ENCODE measurements at regions not wholly inside any gene's neighbourhood (a gene's known extent, or its start where the extent isn't known, plus 50 kb on each side); places are given as distances from the start of the nearest gene placed in this dataset.
"Not testable (repeated sequence)": the region's sequence is repeated elsewhere in the genome, so short reads cannot be mapped to it uniquely, and the experiment has no call there.

DNA sequence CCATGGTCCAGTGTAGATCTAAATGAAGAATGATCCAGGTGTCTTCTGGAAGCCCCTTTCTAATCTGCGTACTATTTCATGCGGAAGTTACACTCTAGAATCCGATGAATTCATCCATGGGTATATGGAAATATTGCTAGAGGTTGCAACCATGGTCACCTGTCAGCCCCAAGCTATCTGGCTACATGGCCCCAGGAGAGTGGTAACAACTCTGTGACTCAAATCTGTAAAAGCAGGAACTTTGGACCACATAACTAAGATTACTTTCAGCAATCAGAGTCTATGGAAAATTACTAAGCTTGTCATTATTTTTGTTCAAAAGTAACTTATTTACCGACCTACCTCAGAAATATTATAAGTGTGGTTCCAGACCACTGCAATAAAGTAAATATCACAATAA is 150.6 kb upstream of the MED14 start:
- DNase-seq (ENCODE audit: low read depth in 4 of 4, low spot score in 1 of 4): no peak

DNA sequence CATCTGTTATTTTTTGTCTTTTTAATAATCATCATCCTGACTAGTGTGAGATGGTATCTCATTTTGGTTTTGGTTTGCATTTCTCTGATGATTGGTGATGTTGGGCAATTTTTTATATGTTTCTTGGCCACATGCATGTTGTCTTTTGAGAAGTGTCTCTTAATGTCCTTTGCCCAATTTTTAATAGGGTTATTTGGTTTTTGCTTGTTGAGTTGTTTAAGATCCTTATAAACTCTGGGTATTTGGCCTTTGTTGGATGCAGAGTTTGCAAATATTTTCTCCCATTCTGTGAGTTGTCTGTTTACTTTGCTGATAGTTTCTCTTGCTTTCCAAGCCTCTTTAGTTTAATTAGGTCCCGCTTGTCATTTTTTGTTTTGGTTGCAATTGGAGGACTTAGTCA is 152.1 kb upstream of the MED14 start:
- DNase-seq (ENCODE audit: low read depth in 4 of 4, low spot score in 1 of 4): no peak

DNA sequence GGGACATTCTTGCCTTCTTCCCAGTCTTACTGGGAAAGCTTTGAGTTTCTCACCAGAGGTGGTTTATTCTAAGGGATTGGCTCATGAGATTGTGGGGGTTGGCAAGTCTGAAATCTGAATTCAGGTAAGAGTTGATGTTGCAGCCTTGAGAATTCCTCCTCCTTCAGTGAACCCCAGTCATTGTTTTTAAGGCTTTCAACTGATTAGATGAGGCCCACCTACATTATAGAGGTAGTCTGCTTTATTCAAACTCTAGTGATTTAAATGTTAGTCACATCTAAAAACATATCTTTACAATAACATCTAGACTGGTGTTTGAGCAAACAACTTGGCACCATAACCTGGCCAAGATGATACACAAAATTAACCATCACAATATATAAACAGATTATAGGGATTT is 156.5 kb upstream of the MED14 start:
- no peak for DNase-seq (ENCODE audit: low read depth in 4 of 4, low spot score in 1 of 4)

DNA sequence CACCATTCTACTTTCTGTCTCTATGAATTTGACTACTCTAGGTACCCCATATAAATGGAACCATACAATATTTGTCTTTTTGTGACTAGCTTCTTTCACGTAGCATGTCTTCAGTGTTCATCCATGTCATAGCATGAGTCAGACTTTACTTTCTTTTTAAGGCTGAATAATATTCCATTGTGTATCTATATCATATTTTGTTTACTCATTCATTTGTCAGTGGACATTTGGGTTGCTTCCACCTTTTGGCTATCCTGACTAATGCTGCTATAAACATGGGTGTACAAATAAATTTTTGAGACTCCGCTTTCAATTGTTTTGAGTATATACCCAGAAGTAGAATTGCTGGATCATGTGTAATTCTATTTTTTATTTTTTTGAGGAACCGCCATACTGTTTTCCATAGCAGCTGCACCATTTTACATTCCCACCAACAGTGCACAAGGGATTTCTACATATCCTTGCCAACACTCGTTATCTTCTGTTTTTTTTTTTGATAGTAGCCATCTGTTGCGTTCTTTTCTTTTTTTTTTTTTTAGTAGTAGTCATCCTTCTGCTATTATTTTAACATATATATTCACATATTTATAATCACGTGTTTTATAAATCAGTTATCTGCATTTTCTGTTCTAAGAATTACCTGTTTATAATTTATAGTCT is 158.0 kb upstream of the MED14 start:
- DNase-seq (ENCODE audit: low read depth in 4 of 4, low spot score in 1 of 4): no peak

DNA sequence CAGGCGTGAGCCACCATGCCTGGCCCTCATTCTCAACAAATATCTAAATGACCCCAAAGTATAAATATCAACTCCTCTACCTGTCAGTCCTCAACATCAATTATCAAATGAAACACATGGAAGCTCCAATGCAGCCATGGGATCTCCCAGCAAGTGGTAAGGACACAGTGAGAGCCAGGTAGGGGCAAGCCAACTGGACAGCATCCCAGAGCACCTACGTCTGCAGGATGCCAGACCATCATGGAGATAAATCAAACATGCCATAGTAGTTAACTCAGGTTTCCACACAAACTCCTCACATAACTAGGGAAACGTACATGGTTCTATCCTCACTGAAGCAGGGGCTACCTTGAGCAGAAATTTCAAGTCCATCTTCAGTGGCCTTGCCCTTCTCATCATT is 159.9 kb upstream of the MED14 start:
- DNase-seq (ENCODE audit: low read depth in 4 of 4, low spot score in 1 of 4): no peak

DNA sequence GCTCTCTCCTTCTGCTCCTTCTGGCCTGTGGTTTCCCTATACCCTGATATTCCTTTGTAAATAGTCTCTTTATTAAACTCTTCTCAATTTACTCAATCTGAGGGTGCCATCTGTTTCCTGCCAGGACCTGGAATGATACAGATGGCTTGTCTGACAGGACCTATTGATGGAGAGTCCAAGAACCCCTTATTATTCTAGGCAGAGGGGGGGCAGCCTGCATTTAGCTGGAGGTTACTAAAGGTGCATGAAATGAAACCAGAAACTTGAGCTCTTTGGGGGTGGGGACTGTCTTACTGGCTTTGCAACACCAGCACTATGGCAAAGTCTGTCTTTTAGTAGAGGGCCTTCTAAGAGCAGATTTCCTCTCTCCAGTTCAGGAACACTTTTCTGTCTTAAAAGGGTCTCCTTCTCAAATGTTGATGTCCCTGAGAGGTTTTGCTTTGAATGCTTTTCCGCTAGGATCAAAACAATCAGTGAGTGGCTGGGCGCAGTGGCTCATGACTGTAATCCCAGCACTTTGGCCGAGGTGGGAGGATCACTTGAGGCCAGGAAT is 162.5 kb upstream of the MED14 start:
- DNase-seq (ENCODE audit: low read depth in 4 of 4, low spot score in 1 of 4): no peak

DNA sequence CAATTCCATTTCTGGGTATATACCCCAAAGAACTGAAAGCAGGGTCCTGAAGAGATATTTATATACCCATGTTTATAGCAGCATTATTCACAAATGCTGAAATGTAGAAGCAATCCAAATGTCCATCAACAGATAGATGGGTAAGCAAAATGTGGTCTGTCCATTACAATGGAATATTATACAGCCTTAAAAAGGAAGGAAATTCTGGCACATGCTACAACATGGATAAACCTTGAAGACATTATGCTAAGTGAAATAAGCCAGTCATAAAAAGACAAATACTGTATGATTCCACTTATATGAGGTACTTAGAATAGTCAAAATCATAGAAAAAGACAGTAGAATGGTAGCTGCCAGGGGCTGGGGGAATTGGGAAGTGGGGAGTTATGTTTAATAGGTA is 169.4 kb upstream of the MED14 start:
- DNase-seq (ENCODE audit: low read depth in 4 of 4, low spot score in 1 of 4): not testable (repeated sequence)

DNA sequence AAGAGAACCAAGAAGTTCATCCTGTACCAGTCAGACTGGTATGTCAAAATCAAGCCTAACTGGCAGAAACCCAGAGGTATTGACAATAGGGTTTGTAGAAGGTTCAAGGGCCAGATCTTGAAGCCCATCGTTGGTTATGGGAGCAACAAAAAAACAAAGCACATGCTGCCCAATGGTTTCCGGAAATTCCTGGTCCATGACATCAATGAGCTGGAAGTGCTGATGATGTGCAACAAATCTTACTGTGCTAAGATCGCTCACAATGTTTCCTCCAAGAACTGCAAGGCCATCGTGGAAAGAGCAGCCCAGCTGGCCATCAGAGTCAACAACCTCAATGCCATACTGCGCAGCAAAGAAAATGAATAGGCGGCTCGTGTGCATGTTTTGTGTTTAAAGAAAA is 172.7 kb upstream of the MED14 start:
- DNase-seq (ENCODE audit: low read depth in 4 of 4, low spot score in 1 of 4): no peak

DNA sequence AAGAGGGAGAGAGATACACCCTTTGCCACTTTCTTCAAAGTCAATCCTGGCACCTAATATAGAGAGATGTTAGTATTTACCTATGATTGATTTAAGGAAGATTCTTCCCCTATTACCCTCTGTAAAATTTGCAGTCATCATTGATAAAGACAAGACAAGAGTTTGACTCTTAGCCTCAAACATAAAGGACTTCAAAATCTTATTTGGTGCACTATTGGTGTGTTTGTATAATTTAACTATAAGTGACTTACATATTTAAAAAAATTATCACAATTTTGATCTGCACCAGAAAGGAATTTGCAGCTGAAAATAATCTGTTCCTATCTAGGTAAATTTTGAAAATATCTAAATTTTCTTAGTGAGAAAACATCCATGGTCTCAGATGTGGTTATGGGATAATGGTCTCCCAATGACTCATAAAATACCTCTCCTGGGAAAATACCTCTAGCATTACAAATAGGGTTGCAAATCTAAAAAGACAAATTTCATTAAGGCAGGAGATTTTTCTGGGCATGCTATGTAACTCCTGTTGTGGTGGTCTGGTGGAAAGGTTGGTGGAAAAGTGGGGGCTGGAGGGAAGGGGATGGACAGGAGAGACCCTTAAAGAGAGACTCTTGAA is 173.6 kb upstream of the MED14 start:
- DNase-seq (ENCODE audit: low read depth in 4 of 4, low spot score in 1 of 4): no peak

DNA sequence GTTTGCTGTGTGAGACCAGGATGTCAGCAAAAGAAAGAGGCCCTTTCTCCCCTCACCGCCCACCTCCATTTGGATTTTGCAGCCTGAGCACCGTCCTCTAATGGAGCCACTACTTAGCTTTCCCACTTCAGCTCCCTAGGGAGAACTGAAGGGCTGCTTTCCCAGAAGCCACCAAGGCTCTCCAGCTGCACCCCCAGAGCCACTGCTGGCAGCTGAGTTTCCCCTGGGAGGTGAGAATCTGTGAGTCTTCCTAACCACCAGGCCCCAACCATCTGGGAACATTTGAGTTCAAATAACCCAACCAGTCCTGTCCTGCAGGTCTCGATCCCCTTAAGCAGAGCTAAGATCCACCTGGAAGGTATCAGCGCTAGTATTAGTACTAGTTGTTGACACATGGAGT is 173.1 kb upstream of the USP9X start:
- DNase-seq (ENCODE audit: low read depth in 4 of 4, low spot score in 1 of 4): no peak

DNA sequence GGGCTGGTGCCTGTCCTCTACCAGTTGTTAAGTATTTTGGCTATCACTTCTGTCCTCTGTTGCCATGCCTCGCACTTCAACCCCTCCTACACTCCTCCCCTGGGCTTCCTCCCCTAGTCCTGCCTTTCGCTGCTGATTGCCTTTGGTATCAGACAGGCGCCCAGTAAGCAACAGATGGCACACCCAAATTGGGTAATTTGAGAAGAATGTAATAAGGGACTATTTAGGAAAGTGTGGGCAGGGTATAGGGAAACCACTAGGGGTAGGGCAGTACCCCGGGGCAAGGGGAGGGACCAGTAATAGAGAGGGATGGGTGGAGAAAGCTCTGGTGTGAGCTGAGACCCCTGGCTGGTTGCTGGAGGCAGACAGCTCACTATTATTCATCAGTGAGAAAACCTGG is 172.7 kb upstream of the USP9X start:
- DNase-seq (ENCODE audit: low read depth in 4 of 4, low spot score in 1 of 4): no peak

DNA sequence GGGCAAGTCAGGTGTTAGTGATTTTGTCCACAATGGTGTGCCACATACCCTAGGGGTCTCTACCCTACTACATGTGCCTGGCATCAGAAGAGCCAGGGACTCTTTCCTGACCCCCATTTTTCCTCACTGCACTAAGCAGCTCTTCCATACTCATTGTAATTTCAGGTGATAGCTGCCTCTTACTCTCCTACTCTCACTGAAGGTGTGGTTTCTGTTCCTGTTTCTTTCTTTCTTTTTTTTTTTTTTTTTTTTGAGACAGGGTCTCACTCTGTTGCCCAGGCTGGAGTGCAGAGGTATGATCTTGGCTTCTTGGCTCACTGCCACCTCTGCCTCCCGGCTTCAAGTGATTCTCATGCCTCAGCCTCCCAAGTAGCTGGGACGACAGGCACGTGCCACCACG is 164.9 kb upstream of the USP9X start:
- DNase-seq (ENCODE audit: low read depth in 4 of 4, low spot score in 1 of 4): no peak

DNA sequence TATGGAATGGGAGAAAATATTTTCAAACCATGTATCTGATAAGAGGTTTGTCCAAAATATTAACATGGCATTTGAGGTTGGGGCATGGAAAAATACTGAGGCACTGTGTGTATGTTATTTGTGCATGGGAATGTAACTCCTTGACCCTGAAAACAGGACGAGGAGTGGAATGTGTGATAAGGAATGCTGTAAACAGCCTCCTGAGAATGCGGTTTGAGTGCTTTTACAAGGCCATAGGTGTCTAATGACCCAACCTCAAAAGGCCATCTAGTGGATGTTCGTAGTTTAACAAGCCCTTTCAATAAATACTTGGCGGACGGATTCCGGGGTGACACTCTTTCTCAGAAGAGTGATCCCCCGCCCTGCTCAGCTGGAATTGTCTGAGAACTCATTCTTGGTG is 162.9 kb upstream of the USP9X start:
- DNase-seq (ENCODE audit: low read depth in 4 of 4, low spot score in 1 of 4): no peak

DNA sequence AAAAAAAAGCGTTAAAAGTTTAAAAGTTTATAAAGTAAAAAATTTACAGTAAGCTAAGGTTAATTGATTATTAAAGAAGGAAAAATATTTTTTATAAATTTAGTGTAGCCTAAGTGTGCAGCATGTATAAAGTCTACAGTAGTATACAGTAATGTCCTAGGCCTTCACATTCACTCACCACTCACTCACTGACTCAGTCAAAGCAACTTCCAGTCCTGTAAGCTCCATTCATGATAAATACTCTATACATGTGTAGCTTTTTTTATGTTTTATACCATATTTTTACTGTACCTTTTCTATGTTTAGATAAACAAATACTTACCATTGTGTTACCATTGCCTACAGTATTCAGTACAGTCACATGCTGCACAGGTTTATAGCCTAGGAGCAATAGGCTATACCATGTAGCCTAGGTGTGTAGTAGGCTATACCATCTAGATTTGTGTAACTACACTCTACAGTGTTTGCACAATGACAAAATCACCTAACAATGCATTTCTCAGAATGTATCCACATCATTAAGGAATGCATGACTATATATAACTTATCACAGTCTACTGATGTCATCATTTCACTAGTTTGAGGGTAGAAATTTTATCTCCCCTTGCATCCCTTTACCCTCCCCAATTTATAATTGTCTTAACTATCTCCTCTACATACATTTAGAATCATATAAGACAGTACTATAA is 158.4 kb upstream of the USP9X start:
- DNase-seq (ENCODE audit: low read depth in 4 of 4, low spot score in 1 of 4): not testable (repeated sequence)

DNA sequence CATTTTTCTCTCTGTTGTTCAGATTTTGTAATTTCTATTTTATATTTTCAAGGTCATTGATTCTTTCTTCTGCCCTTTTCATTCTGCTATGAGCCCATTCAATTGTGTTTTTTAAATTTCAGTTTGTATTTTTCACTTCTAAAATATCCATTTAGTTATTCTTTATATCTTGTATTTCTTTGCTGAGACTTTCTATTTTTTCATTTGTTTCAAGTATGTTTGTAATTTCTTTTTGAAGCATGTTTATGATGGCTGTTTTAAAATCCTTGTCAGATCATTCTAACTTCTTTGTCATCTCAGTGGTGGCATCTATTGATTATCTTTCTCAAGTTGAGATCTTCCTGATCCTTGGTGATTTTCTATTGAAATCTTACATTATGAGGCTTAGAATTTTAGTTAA is 157.2 kb upstream of the USP9X start:
- no peak for DNase-seq (ENCODE audit: low read depth in 4 of 4, low spot score in 1 of 4)

DNA sequence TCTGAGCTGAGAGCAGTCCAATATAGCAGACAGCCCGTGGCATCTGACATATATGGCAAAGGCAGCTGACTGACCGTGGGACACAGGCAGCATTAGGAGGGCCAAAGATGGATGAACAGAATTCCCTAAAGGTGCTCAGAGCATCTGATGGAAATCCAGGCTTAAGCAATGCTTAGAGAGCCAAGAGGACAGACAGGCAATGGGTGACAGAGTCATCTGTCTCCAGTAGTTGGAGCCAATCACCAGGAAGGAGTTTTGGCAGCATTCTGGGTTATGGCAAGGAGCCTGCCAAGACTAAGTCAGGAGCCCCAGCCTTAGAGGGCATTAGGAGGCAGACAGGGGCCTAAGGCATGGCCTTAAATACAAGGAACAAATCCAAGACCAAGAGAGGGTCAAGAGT is 153.3 kb upstream of the USP9X start:
- DNase-seq (ENCODE audit: low read depth in 4 of 4, low spot score in 1 of 4): no peak

DNA sequence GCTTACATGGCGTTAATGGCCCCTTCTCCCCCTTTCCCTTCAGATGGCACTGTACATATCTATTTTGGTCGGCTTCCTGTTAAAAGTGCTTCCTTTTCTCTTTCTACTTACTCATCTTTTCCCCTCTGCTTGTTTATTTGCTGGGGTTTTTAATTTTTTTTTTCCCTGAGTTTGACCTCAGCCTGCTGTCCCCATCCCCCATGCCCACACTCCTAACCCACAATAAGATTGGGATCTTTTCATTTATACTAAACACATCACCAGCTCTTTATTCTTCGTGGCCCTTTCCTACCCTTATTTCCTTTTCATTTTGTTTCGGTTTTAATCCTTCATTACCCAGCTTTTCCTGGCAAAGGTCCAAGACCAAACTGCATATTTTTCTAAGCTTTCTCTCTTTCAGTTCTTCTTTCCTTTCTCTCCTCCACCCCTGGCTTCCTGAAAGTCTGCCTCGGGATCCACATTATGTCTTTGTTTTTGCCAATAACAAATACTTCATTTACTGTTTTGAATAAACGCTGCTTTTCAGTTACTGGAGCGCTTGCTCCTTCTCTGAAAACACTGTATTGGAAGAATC is 152.0 kb upstream of the USP9X start:
- DNase-seq (ENCODE audit: low read depth in 4 of 4, low spot score in 1 of 4): no peak

DNA sequence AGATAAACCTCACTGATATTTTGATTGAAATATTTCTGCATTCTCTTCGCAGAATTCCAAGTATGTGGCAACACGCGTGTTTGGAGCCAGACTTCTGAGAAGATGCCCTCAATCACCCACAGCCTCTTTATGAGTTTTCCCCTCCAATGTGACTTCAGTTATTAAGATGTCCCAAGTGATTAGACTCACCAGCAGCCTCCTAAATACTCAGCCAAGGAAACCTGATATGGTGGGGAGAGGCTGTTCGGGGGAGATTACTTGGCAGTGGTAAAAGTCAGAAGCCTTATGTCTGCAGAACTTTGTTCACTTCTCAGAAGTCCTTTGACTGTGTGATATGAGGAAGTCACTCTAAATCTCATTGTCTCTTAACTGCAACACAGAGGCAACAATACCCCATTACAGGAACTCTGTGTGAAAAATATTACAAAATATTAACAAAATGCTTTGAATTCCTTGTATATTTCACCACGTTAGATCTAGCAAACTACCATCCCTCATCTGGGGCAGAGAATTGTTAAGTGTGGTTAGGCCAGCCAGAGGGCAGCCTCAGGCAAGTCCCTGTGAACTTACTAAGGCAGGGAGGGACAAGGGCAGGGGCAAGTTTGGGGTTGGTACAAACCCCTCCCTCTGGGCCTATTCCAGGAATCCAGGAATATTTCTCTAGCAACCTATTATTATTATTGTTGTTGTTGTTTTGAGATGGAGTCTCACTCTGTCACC is 151.4 kb upstream of the USP9X start:
- no peak for DNase-seq (ENCODE audit: low read depth in 4 of 4, low spot score in 1 of 4)

DNA sequence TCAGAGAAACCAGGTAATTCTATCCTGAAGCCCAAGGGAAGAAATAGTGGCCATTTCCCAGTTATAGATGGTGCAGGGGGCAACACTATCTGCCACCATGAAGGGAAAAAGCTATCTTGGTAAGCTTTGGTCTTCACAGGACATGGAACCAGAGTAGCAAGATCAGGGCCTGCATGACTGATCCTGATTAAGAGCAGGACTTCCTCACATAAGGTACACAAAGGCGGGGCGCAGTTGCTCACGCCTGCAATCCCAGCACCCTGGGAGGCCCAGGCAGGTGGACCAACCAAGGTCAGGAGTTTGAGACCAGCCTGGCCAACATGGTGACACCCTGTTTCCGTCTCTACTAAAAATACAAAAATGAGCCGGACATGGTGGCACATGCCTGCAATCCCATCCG is 148.4 kb upstream of the USP9X start:
- DNase-seq (ENCODE audit: low read depth in 4 of 4, low spot score in 1 of 4): no peak

DNA sequence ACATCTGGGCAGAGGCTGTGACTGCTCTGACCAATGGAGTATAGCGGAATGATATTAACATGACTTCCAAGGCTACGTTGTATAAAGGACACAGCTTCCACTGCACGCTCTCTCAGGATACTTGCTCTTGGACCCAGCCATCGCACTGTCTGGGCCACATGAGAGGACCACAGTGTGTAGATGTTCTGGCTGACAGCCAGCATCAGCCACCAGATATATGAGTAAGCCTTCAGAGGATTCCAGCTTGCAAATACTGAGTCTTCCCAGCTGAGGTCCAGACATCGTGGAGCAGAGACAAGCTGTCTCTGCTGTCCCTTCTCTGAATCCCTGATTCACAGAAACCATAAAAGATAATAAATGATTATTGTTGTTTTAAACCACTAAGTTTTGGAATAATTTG is 146.8 kb upstream of the USP9X start:
- DNase-seq (ENCODE audit: low read depth in 4 of 4, low spot score in 1 of 4): no peak

DNA sequence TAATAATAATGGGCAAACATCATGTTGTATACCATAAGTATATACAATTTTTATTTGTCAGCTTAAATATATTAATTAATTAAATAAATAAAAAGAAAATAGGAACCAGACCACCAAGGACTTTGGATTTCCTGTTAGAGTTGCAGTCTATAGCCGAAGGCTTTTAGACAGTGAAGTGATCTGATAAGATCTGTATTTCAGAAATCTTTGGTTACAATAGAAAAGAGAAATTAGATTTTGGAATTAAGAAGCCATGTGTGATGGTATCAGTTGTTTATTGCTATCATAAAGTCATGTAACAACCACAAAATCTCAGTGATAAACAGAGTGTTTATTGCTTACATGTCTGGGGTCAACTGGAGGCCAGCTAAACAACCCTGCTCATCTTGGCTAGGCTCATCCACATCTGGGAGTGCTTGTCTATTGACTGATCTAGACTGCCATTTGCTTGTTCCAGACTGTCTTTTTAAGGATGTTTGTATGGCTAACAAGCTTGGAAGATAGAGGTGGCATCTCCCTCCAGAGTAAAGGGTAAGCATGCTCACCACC is 142.1 kb upstream of the USP9X start:
- DNase-seq (ENCODE audit: low read depth in 4 of 4, low spot score in 1 of 4): no peak

Data from stimulated activated CD4-positive, alpha-beta T cell treated with anti-CD3 and anti-CD28 coated beads, Interleukin-1b, Interleukin-23, amount 100 ng/mL, for 24 hours (primary cell).